Fibroblast of skin of right quadriceps (primary cell): ENCODE measurements at regions not wholly inside any gene's neighbourhood (a gene's known extent, or its start where the extent isn't known, plus 50 kb on each side); places are given as distances from the start of the nearest gene placed in this dataset.

Experiments used
- DNase-seq: peaks from one replicate; pipeline ENCODE4 v3.0.0-alpha.2; 2013

DNA sequence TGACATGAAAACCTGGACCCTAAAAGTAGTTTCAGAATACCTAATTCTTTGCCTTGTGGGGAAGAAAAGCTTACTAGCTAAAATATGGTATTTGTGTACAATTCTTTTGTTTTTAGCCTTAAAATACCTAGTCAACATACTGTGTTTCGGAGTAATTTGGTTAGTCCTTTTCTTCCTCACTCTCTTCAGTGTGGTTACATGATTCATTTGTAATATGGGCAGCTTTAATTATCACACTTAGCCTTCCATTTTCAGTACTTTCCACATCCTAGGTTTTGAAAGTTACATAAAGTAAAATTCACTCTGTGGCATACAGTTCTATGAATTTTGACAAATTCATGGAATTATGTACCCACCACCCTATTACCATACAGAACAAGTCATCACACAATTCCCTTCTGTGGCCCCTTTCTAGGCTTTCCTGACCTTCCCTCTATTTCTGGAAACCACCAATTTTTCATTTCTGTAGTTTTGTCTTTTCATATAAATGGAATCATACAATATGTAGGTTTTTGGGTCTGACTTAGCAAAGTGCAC lies 96.2 kb downstream of the EMX2 start:
- DNase-seq, result no peak

- no peak for DNase-seq
Measured at GRCh38 chr10:117640406-117640805, 97.9 kb downstream of the EMX2 start.

- DNase-seq, result no peak
Measured at GRCh38 chr10:117646718-117647117, 104.2 kb downstream of the EMX2 start.

GRCh38 chr10:117647306-117647705 lies 104.8 kb downstream of the EMX2 start:
- peak; percentile 56 for DNase-seq

DNA sequence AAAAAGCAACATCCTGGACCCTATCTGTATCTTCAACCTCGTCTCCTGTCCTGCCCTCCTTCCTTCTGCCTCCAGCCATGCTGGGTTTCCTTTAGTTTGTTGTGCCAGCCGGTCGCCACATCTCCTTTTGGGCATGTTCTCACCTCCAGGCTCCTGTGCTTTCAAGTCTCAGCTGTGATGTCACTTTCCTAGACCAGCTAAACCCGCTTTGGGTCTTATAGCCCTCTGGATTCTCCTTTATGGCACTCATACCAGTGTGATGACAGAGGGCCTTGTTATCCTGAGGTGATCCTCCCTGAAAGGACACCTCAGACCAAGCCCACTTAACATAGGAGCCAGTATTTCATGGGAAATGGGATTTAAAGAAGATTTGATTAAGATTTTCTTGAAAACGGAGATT lies 108.6 kb downstream of the EMX2 start:
- no peak for DNase-seq

DNA sequence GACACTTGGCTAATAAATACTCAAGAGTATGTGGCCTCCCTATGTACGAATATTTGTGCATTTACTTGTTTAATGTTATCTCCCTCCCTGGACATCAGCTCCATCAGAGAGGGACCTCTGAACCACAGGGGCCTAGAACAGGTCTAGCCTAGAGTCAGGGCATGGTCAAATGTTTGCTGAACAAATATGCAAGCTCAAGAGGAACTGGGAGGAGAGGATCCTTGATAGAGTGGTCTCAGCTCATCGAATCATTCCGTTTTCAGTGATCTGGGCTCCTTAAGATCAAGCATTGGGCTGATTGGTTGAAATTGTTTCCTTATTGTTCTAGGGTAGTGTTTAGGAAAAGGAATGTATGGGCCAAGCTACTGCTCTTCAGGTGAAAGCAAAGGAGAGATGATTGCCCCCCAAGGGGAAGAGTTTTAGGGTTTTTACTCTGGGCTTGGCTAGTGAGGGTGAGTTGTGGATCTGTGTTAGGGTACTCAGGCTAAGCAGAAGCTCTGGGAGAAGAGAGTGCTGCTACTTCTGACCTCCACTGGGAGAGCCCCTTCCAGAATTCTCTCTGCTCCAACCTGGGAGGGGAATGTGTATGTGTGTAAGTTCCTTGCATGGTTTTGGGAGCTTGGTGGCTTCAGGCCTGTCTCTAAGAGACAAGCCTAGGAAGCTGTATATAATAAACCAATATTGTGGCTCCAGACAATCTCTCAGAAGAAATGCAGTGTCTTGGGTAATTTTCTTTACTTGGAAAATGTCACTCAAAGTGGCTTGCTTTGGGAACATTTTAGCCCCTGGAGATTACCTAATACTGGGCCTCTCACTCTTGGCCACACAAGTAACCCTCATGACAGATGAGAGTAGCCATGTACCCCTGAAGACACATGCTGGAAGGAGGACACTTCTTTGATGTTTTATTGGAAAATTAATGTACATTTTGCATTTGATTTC lies 110.0 kb downstream of the EMX2 start:
- no peak for DNase-seq

GRCh38 chr10:117653170-117653515 lies 110.6 kb downstream of the EMX2 start:
- peak; percentile 97 for DNase-seq

DNA sequence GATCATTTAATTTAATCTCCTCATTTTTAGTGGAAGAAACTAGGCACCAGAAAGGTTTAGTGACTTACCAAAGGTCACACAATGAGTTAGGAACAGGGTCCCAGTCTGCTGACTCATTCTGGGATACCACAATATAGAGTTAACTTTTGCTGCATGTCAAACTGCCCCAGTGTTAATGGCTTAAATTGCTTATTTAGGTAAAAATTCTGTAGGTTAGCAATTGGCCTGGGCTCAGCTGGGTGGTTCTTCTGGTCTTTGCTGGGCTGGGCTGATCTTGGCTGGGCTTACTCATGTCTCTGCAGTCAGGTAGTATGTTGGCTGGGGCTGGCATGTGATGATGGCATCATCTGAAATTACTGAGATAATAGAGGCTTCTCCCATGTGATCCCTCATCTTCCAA lies 111.6 kb downstream of the EMX2 start:
- no peak for DNase-seq

DNA sequence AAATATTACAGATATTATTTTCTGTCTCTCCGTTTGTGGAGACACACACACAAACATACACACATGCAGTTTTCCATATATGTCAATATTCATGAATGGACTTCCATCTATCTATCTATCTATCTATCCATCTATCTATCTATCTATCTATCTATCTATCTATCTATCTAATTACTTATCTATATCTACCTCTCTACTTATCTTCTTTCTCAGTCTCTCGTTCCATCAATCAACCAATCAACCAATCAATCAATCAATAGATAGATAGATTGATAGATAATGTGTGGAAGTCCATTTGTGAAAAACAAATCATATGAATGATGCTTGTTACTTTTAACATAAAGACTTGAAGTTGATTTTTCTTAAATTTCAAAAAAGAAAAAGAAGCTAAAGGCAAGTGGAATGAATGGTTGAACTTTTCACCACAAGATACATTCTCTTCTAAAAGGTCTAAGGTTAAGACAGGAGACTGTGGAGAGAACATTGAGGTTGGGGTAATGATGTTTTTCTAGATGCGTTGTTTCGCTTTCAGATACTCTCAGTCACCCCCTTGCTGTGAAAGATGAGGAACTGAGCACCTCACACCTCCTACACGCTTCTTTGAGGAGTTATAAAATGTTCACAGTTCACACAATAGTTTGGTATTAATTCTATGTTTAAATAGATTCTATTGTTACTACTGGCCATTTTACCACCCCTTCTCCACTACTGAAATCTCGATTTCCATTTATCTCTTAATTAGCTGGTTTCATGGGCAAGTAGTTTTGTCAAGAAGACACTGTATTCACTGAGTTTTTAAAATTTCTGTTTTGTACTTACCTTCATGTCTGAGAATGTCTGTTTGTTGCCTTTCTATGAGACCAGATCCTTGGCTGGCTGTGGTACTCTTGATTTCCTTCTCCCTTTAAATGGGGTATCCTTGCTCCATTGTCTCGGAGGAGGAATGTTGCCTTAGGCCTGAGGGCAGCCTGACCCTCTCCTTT lies 114.1 kb downstream of the EMX2 start:
- no peak for DNase-seq

DNA sequence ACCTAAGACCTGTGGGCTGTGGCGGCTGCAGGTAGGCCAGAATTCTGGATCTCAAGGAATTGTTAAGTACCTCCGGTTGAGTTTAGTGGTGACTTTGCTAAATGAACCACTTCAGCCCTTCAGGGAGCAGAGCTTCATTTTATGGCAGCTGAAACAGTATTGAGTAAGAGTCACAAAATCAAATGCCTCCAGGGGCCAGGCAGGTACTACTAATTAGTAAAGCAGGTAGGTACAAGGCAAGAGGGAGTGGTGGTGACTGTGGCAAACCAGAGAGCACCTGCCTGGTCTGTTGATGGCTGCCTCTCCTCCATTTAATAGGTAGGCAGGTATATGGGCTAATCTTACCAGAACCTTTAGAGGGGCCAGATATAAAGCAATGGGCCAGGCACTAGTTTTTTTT lies 118.8 kb downstream of the EMX2 start:
- DNase-seq, result no peak

GRCh38 chr10:117662126-117662525 lies 119.6 kb downstream of the EMX2 start:
- DNase-seq, result peak; percentile 68

- no peak for DNase-seq
Measured at GRCh38 chr10:117662751-117663540, 120.4 kb downstream of the EMX2 start.

DNA sequence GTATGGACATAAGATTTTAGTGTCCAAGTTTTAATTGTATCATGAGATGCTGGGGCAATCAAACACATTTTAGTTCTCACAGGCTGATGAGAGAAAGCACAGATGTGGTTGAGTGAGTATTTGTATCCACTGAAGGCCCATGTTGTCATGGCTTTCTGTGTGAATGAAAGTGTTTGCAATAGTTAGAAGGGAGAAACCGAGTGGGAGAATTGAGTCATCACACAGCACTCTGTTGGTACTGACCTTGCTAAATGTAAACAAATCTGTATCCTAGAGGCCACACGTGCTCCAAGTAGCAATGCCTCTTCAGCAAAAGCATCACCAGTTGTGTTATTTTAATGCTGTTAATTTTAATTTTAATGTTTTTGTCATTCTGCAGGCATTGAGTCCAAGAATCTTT lies 121.2 kb downstream of the EMX2 start:
- peak; percentile 95 for DNase-seq

DNA sequence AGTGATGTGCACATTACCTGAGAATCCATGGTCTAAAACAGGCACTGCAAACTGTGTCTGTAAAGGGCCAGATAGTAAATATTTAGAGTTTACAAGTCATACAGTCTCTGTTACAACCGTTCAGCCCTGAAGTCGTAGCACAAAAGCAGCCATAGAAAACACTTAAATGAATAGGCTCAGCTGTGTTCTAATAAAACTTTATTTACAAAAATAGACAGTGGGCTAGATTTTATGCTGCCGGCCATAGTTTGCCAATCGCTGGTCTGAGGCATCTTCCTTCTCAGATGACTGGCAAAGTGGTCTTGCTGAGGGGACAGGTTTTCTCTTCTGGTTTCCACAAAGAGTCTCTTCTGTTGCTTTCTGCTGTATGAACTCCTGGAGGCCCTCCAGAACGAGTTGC lies 121.7 kb downstream of the EMX2 start:
- no peak for DNase-seq

DNA sequence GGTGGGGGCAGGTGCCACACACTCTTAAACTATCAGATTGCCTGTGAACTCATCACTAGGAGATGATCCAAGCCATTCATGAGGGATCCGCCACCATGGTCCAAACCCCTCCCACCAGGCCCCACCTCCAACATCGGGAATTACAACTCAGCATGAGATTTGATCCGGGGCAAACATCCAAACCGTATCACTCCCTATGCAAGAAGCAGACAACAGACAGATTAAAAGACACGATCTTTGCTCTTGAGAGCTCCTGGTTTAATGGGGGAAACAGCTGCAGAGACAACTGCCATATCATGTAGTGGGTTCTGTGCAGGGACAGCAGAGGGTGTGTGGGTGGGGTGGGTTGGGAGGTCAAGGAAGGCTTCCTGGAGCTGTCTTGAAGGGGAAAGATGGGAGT lies 123.6 kb downstream of the EMX2 start:
- DNase-seq, result peak; percentile 40

DNA sequence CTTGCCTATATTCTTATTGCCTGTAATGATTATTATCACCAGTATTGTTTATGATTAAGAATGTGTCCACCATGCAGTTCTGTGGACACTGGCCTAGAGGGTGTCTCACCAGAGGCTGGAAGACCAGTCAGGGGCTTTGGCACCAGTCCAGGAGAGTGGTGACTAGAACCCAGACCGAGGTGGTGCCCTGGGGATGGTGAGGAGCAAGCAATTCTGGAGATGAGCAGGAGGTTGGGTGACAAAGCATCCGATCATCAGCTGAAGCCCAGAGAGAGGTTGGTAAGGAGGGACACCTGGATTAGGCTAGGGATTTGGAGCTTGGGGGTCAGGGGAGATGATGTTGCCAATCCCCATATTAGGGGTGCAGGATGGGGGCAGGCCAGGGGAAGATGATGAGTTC lies 124.4 kb downstream of the EMX2 start:
- no peak for DNase-seq

DNA sequence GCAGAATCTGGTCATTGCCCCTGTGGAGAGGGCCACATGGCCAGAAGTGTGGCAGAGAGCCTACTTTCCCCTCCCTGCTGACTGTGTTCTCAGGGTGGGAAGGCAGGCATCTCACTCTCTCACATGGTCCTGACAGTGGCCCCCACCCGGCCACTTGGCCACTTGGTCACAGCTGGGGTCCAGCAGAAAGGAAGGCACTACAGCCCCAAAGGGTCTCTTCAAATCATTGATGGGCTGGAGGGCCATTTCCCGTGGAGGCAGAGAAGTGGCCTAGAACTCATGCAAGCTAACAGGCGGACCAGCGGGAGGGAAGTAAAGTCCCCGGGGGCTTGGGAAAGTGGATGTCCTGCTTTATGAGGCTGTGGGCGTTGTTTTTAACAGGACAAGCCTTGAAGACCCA lies 125.3 kb downstream of the EMX2 start:
- DNase-seq, result no peak

GRCh38 chr10:117668327-117669008 lies 125.9 kb downstream of the EMX2 start:
- no peak for DNase-seq

GRCh38 chr10:117669122-117669521 lies 126.6 kb downstream of the EMX2 start:
- DNase-seq, result no peak

GRCh38 chr10:117670116-117670904 lies 127.8 kb downstream of the EMX2 start:
- no peak for DNase-seq
